Left ventricle myocardium inferior (tissue), 1 donor: ENCODE measurements at regions not wholly inside any gene's neighbourhood (a gene's known extent, or its start where the extent isn't known, plus 50 kb on each side); places are given as distances from the start of the nearest gene placed in this dataset.

Experiments used
- DNase-seq: peaks from one replicate; pipeline ENCODE4 v3.0.0-alpha.2; 2020
- H3K27ac ChIP-seq: fragments of 200-600 bp; replicated peaks from 2 replicates; pipeline ENCODE4 v1.8.0; 2021
- H3K27me3 ChIP-seq: fragments of 200-600 bp; 2 replicates; pipeline ENCODE4 v1.8.0; 2021; ENCODE audit warnings: low read depth
- H3K36me3 ChIP-seq: fragments of 200-600 bp; 2 replicates; pipeline ENCODE4 v1.8.0; 2021
- H3K4me1 ChIP-seq: fragments of 200-600 bp; 2 replicates; pipeline ENCODE4 v1.8.0; 2021
- H3K4me3 ChIP-seq: fragments of 200-600 bp; 2 replicates; pipeline ENCODE4 v1.8.0; 2021; ENCODE audit warnings: mild to moderate bottlenecking, moderate library complexity
- H3K9me3 ChIP-seq: fragments of 200-600 bp; replicated peaks from 2 replicates; pipeline ENCODE4 v1.8.0; 2021
- CTCF ChIP-seq: fragments of 200-600 bp; IDR thresholded peaks from 2 replicates; pipeline ENCODE4 v1.8.0; 2021; ENCODE audit warnings: antibody characterized with exemption, mild to moderate bottlenecking, borderline replicate concordance
- intact Hi-C: fragments of 100-400 bp; cut with micrococcal nuclease; formaldehyde crosslinking; loops from one replicate; pipeline ENCODE4 v1.11.0; 2022
- donor health status: DM: no; HTN: yes; CAD: no; lungs with severe emphysema.

- H3K27ac ChIP-seq = no peak overlapping the region
These were observed 95.3 kb upstream of the ASB18 start for GRCh38 chr2:236359426-236360045.

GRCh38 chr2:236360496-236360895 lies 96.3 kb upstream of the ASB18 start:
- H3K4me1 ChIP-seq = peaks cover 14% of the 10 kb centered on the region
- H3K27me3 ChIP-seq = no peaks in the 10 kb centered on the region
- DNase-seq = no peak
- no peak for TF ChIP-seq CTCF
- no peak overlapping the region for H3K27ac ChIP-seq
- H3K9me3 ChIP-seq = no peaks in the 10 kb centered on the region
- intact Hi-C loops = no loop called here
- H3K36me3 ChIP-seq = no peaks in the 10 kb centered on the region
- no peak overlapping the region for H3K4me3 ChIP-seq

More at GRCh38 chr2:236359426-236360045, 95.3 kb upstream of the ASB18 start:
- Histone ChIP-seq H3K4me3 (no peak overlapping the region), H3K36me3 (no peaks in the 10 kb centered on the region), H3K4me1 (peaks cover 14% of the 10 kb centered on the region), H3K9me3 (no peaks in the 10 kb centered on the region), H3K27me3 (no peaks in the 10 kb centered on the region)
- DNase-seq = no peak
- no peak for TF ChIP-seq CTCF
- intact Hi-C loops = no loop called here

GRCh38 chr2:236363711-236364277 lies 99.6 kb upstream of the ASB18 start:
- Histone ChIP-seq H3K9me3 (no peaks in the 10 kb centered on the region), H3K4me3 (no peak overlapping the region), H3K4me1 (peaks cover 14% of the 10 kb centered on the region), H3K27ac (no peak overlapping the region), H3K36me3 (no peaks in the 10 kb centered on the region), H3K27me3 (no peaks in the 10 kb centered on the region)
- no peak for DNase-seq
- intact Hi-C loops = no loop called here
- TF ChIP-seq CTCF = no peak

- H3K9me3 ChIP-seq = no peaks in the 10 kb centered on the region
- H3K36me3 ChIP-seq = no peaks in the 10 kb centered on the region
- DNase-seq = no peak
- H3K27me3 ChIP-seq = peaks cover 10% of the 10 kb centered on the region
- H3K4me3 ChIP-seq = no peak overlapping the region
- intact Hi-C loops = no loop called here
- H3K4me1 ChIP-seq = peaks cover 4% of the 10 kb centered on the region
- no peak overlapping the region for H3K27ac ChIP-seq
- TF ChIP-seq CTCF = no peak
These were observed 101.2 kb upstream of the ASB18 start for GRCh38 chr2:236365258-236366048.

GRCh38 chr2:236366049-236366387 lies 101.8 kb upstream of the ASB18 start:
- H3K36me3 ChIP-seq = no peaks in the 10 kb centered on the region
- intact Hi-C loops = no loop called here
- no peak for TF ChIP-seq CTCF
- H3K4me1 ChIP-seq = no peaks in the 10 kb centered on the region
- DNase-seq = no peak
- no peak overlapping the region for H3K4me3 ChIP-seq
- peaks cover 14% of the 10 kb centered on the region for H3K27me3 ChIP-seq
- no peak overlapping the region for H3K27ac ChIP-seq
- no peaks in the 10 kb centered on the region for H3K9me3 ChIP-seq
